Panc1 (cell line): ENCODE measurements at regions not wholly inside any gene's neighbourhood (a gene's known extent, or its start where the extent isn't known, plus 50 kb on each side); places are given as distances from the start of the nearest gene placed in this dataset.

Experiments used
- POLR2AphosphoS5 ChIP-seq: IDR thresholded peaks from 2 replicates; pipeline ENCODE4 v1.6.1; 2012; ENCODE audit warnings: mild to moderate bottlenecking, low read depth, low read length, moderate library complexity
- TF ChIP-seq, protein P1 (sequence below): fragments of 450-650 bp; IDR thresholded peaks from 2 replicates; pipeline ENCODE4 v1.5.1; 2017; ENCODE audit warnings: mild to moderate bottlenecking

DNA sequence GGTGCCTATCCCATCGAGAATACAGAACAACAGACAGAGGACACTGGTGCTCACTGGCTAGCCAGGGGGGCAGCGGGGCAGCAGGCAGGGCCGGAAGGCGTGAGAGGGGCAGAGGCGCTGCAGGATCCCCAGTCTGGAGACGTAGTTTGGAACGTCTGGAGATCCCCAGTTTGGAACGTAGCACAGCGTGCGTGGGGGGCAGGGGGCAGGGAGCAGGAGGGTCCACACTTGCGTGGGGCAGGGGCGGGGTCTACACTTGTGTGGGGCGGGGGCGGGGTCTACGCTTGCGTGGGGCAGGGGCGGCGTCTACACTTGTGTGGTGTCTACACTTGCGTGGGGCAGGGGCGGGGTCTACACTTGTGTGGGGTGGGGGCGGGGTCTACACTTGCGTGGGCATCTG, 107.2 kb downstream of the DACT2 start:
- TF ChIP-seq, protein P1, sequence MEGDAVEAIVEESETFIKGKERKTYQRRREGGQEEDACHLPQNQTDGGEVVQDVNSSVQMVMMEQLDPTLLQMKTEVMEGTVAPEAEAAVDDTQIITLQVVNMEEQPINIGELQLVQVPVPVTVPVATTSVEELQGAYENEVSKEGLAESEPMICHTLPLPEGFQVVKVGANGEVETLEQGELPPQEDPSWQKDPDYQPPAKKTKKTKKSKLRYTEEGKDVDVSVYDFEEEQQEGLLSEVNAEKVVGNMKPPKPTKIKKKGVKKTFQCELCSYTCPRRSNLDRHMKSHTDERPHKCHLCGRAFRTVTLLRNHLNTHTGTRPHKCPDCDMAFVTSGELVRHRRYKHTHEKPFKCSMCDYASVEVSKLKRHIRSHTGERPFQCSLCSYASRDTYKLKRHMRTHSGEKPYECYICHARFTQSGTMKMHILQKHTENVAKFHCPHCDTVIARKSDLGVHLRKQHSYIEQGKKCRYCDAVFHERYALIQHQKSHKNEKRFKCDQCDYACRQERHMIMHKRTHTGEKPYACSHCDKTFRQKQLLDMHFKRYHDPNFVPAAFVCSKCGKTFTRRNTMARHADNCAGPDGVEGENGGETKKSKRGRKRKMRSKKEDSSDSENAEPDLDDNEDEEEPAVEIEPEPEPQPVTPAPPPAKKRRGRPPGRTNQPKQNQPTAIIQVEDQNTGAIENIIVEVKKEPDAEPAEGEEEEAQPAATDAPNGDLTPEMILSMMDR: no peak
- TF ChIP-seq POLR2AphosphoS5: no peak
